H9 (cell line): ENCODE measurements at regions not wholly inside any gene's neighbourhood (a gene's known extent, or its start where the extent isn't known, plus 50 kb on each side); places are given as distances from the start of the nearest gene placed in this dataset.

Experiments
- DNase-seq: peaks from one replicate; pipeline ENCODE4 v3.0.0-alpha.2; 2017
- H2AFZ ChIP-seq: one replicate; pipeline ENCODE4 v1.6.1; 2013; ENCODE audit warnings: mild to moderate bottlenecking, low read length, control low read depth, moderate library complexity
- H2AK5ac ChIP-seq: 2 replicates; pipeline ENCODE4 v1.6.1; 2013; ENCODE audit warnings: low read length, control low read depth, mixed read lengths; ENCODE audit not compliant: insufficient read length
- H2BK120ac ChIP-seq: one replicate; pipeline ENCODE4 v1.6.1; 2013; ENCODE audit warnings: low read depth, mild to moderate bottlenecking, low read length, control low read depth, inconsistent platforms; ENCODE audit not compliant: poor library complexity, severe bottlenecking
- H2BK12ac ChIP-seq: 2 replicates; pipeline ENCODE4 v1.6.1; 2013; ENCODE audit warnings: low read length, control low read depth, mixed read lengths, low read depth; ENCODE audit not compliant: insufficient read length
- H2BK15ac ChIP-seq: 2 replicates; pipeline ENCODE4 v1.6.1; 2013; ENCODE audit warnings: low read depth, low read length, control low read depth
- H2BK20ac ChIP-seq: one replicate; pipeline ENCODE4 v1.6.1; 2013; ENCODE audit warnings: low read depth, mild to moderate bottlenecking, low read length, control low read depth, inconsistent platforms; ENCODE audit not compliant: poor library complexity, severe bottlenecking
- H2BK5ac ChIP-seq: 2 replicates; pipeline ENCODE4 v1.6.1; 2013; ENCODE audit warnings: low read length, control low read depth, mixed read lengths; ENCODE audit not compliant: insufficient read length
- H3K14ac ChIP-seq: 2 replicates; pipeline ENCODE4 v1.6.1; 2013; ENCODE audit warnings: low read length, control low read depth; ENCODE audit not compliant: insufficient read depth
- H3K18ac ChIP-seq: 2 replicates; pipeline ENCODE4 v1.6.1; 2013; ENCODE audit warnings: low read depth, mild to moderate bottlenecking, mixed read lengths, low read length, control low read depth; ENCODE audit not compliant: insufficient read length
- H3K23ac ChIP-seq: 2 replicates; pipeline ENCODE4 v1.6.1; 2013; ENCODE audit warnings: low read length, control low read depth, mixed read lengths, low read depth; ENCODE audit not compliant: insufficient read length
- H3K23me2 ChIP-seq: 2 replicates; pipeline ENCODE4 v1.6.1; 2013; ENCODE audit warnings: low read depth, mild to moderate bottlenecking, mixed read lengths, low read length, control low read depth; ENCODE audit not compliant: insufficient read length, poor library complexity, severe bottlenecking
- H3K27ac ChIP-seq: 2 replicates; pipeline ENCODE4 v1.5.1; 2013; ENCODE audit warnings: low read length, control low read depth, mixed read lengths, low read depth; ENCODE audit not compliant: insufficient read length
- H3K27me3 ChIP-seq: 2 replicates; pipeline ENCODE4 v1.6.1; 2013; ENCODE audit warnings: low read length, control low read depth, inconsistent platforms; ENCODE audit not compliant: insufficient read depth
- H3K4ac ChIP-seq: 2 replicates; pipeline ENCODE4 v1.6.1; 2013; ENCODE audit warnings: low read depth, mild to moderate bottlenecking, control low read depth, inconsistent platforms, low read length, moderate library complexity
- H3K4me1 ChIP-seq: 2 replicates; pipeline ENCODE4 v1.6.1; 2013; ENCODE audit warnings: low read length, control low read depth, inconsistent platforms; ENCODE audit not compliant: insufficient read depth
- H3K4me2 ChIP-seq: 2 replicates; pipeline ENCODE4 v1.6.1; 2013; ENCODE audit warnings: low read length, control low read depth, mixed read lengths; ENCODE audit not compliant: insufficient read length, insufficient read depth
- H3K56ac ChIP-seq: 2 replicates; pipeline ENCODE4 v1.6.1; 2013; ENCODE audit warnings: low read depth, mild to moderate bottlenecking, mixed read lengths, low read length, control low read depth; ENCODE audit not compliant: insufficient read length
- H3K79me1 ChIP-seq: 2 replicates; pipeline ENCODE4 v1.6.1; 2013; ENCODE audit warnings: low read depth, mild to moderate bottlenecking, moderate library complexity, low read length, control low read depth, inconsistent platforms; ENCODE audit not compliant: insufficient read depth, poor library complexity, severe bottlenecking
- H3K79me2 ChIP-seq: 2 replicates; pipeline ENCODE4 v1.6.1; 2013; ENCODE audit warnings: low read length, control low read depth, inconsistent platforms; ENCODE audit not compliant: insufficient read depth
- H3K9ac ChIP-seq: 2 replicates; pipeline ENCODE4 v1.6.1; 2013; ENCODE audit warnings: low read length, control low read depth, mixed read lengths; ENCODE audit not compliant: insufficient read length; ENCODE audit errors: extremely low read depth
- H3K9me3 ChIP-seq: one replicate; pipeline ENCODE4 v1.6.1; 2013; ENCODE audit warnings: low read depth, low read length, inconsistent platforms; ENCODE audit not compliant: control insufficient read depth
- H3T11ph ChIP-seq: one replicate; pipeline ENCODE4 v1.6.1; 2013; ENCODE audit warnings: mild to moderate bottlenecking, low read length, control low read depth, inconsistent platforms
- H4K20me1 ChIP-seq: one replicate; pipeline ENCODE4 v1.6.1; 2013; ENCODE audit not compliant: control insufficient read depth, insufficient read length, insufficient read depth
- H4K5ac ChIP-seq: 2 replicates; pipeline ENCODE4 v1.6.1; 2013; ENCODE audit warnings: low read depth, mild to moderate bottlenecking, mixed read lengths, low read length, control low read depth; ENCODE audit not compliant: insufficient read length
- H4K8ac ChIP-seq: replicated peaks from 2 replicates; pipeline ENCODE4 v1.6.1; 2013; ENCODE audit warnings: low read length, control low read depth, mixed read lengths, low read depth; ENCODE audit not compliant: insufficient read length
- H4K91ac ChIP-seq: 2 replicates; pipeline ENCODE4 v1.6.1; 2013; ENCODE audit warnings: low read depth, mild to moderate bottlenecking, moderate library complexity, mixed read lengths, low read length, control low read depth; ENCODE audit not compliant: insufficient read length
- H3K27ac Mint-ChIP-seq, 3 experiments: 2 replicates in 2 of 3; 3 replicates in 1 of 3; pipeline ENCODE4 v1.8.0; 2020 to 2021; ENCODE audit warnings: mixed read lengths in 3 of 3, mild to moderate bottlenecking in 1 of 3, moderate library complexity in 1 of 3
- H3K27me3 Mint-ChIP-seq: 2 replicates; pipeline ENCODE4 v1.8.0; 2021; ENCODE audit warnings: low read depth, mild to moderate bottlenecking, moderate library complexity, mixed read lengths
- H3K36me3 Mint-ChIP-seq, 3 experiments: 2 replicates in 2 of 3; 3 replicates in 1 of 3; pipeline ENCODE4 v1.8.0; 2020 to 2021; ENCODE audit warnings: low read depth in 3 of 3, mixed read lengths in 3 of 3; ENCODE audit not compliant: insufficient read depth in 1 of 3
- H3K4me1 Mint-ChIP-seq, 2 experiments: 2 replicates each; pipeline ENCODE4 v1.8.0; 2020; ENCODE audit warnings: mixed read lengths in 2 of 2
- H3K4me3 Mint-ChIP-seq, 2 experiments: 2 replicates in 1 of 2; 3 replicates in 1 of 2; pipeline ENCODE4 v1.8.0; 2020 to 2021; ENCODE audit warnings: mild to moderate bottlenecking in 2 of 2, mixed read lengths in 2 of 2, moderate library complexity in 1 of 2
- H3K9me3 Mint-ChIP-seq, 2 experiments: 2 replicates in 1 of 2; 3 replicates in 1 of 2; pipeline ENCODE4 v1.8.0; 2020; ENCODE audit warnings: mild to moderate bottlenecking in 2 of 2, mixed read lengths in 2 of 2, moderate library complexity in 1 of 2
- WGBS: extraction: QIAGEN DNeasy Blood & Tissue Kit; methylation state at CpG from one replicate; pipeline ENCODE4 v1.1.7; 2013; ENCODE audit warnings: missing lambda C conversion rate, low lambda C conversion rate, mixed read lengths; ENCODE audit not compliant: insufficient read length; ENCODE audit errors: extremely low coverage; 5-methylcytosine and 5-hydroxymethylcytosine counted together
- TF ChIP-seq, protein P1 (sequence below): fragments of 200-600 bp; sonication (generic); conservative IDR thresholded peaks from 3 replicates; pipeline ENCODE4 v1.8.0; 2021; ENCODE audit warnings: antibody characterized with exemption, mild to moderate bottlenecking

DNA sequence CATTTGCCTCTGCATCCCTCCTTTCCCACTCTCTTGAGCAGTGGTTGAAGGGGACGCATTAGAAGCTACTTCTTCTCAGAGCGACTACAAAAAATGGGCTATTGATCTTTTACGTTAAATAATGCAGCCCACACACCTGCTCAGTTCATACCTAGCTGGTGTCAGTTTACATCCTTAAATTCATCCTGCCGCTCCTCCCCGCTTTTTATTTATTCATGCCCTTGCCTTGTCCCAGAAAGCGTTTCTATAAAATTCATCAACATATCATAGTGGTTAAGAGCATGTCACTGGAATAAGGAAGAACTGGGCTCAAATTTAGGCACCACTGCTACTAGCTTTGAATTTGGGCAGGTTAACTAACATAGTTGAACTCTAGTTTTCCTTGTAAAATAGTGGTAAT is 66.0 kb upstream of the TINAGL1 start:
- Histone ChIP-seq H2BK120ac (no peak overlapping the region), H4K20me1 (no peaks in the 10 kb centered on the region), H3K23me2 (no peaks in the 10 kb centered on the region), H3K9me3 (no peaks in the 10 kb centered on the region), H2BK20ac (no peak overlapping the region), H3K14ac (no peak overlapping the region), H2BK15ac (no peak overlapping the region), H4K91ac (no peak overlapping the region), H3K27me3 (no peaks in the 10 kb centered on the region), H3K27ac (no peak overlapping the region), H3K79me1 (no peaks in the 10 kb centered on the region), H3K4me1 (peaks cover 4% of the 10 kb centered on the region; the same call in 1 of the 2 replicates), H3K56ac (no peak overlapping the region), H3K18ac (no peak overlapping the region), H2AFZ (no peak overlapping the region), H3K9ac (no peak overlapping the region), H3K4ac (no peak overlapping the region), H2BK5ac (no peak overlapping the region), H4K5ac (no peak overlapping the region), H3K23ac (no peak overlapping the region), H3T11ph (no peak overlapping the region), H2BK12ac (no peak overlapping the region), H2AK5ac (no peak overlapping the region), H4K8ac (no peak overlapping the region), H3K79me2 (no peaks in the 10 kb centered on the region), H3K4me2 (no peak overlapping the region)
- WGBS: no CpG with 5 or more reads among the region's 6 CpGs
- Mint-ChIP-seq H3K27ac (no peak overlapping the region), H3K4me3 (no peak overlapping the region), H3K9me3 (no peaks in the 10 kb centered on the region), H3K4me1 (peaks cover 14 to 30% of the 10 kb centered on the region in 2 experiments), H3K36me3 (no peaks in the 10 kb centered on the region; a peak in 1 of 7 replicates), H3K27me3 (peaks cover 8% of the 10 kb centered on the region)
- TF ChIP-seq, protein P1, sequence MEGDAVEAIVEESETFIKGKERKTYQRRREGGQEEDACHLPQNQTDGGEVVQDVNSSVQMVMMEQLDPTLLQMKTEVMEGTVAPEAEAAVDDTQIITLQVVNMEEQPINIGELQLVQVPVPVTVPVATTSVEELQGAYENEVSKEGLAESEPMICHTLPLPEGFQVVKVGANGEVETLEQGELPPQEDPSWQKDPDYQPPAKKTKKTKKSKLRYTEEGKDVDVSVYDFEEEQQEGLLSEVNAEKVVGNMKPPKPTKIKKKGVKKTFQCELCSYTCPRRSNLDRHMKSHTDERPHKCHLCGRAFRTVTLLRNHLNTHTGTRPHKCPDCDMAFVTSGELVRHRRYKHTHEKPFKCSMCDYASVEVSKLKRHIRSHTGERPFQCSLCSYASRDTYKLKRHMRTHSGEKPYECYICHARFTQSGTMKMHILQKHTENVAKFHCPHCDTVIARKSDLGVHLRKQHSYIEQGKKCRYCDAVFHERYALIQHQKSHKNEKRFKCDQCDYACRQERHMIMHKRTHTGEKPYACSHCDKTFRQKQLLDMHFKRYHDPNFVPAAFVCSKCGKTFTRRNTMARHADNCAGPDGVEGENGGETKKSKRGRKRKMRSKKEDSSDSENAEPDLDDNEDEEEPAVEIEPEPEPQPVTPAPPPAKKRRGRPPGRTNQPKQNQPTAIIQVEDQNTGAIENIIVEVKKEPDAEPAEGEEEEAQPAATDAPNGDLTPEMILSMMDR: no peak
- no peak for DNase-seq
